Uterus (tissue), 3 donors: ENCODE measurements at regions not wholly inside any gene's neighbourhood (a gene's known extent, or its start where the extent isn't known, plus 50 kb on each side); places are given as distances from the start of the nearest gene placed in this dataset.
A peak's percentile ranks its signal among the peaks of the same experiment; 100 is the strongest.
"Not testable (repeated sequence)": the region's sequence is repeated elsewhere in the genome, so short reads cannot be mapped to it uniquely, and the experiment has no call there.

Experiments used
- DNase-seq, 2 donors: peaks; one replicate each; pipeline ENCODE4 v3.0.0-alpha.2; 2019 to 2020
- H3K27ac ChIP-seq, 2 donors: fragments of 200-600 bp; sonication (generic); 1 replicate in 1 of 2; 2 replicates in 1 of 2; pipeline ENCODE4 v1.5.1; 2016 to 2018
- H3K27me3 ChIP-seq, 2 donors: fragments of 200-600 bp; sonication (generic); one replicate each; pipeline ENCODE4 v1.5.1; 2018 to 2019; ENCODE audit warnings: control low read depth in 1 of 2
- H3K36me3 ChIP-seq, 2 donors: fragments of 200-600 bp; sonication (generic); one replicate each; pipeline ENCODE4 v1.5.1; 2019; ENCODE audit warnings: control low read depth in 1 of 2
- H3K4me1 ChIP-seq, 2 donors: fragments of 200-600 bp; sonication (generic); one replicate each; pipeline ENCODE4 v1.5.1; 2018 to 2019; ENCODE audit warnings: control low read depth in 1 of 2
- H3K4me3 ChIP-seq, 2 donors: fragments of 200-600 bp; sonication (generic); 1 replicate in 1 of 2; 2 replicates in 1 of 2; pipeline ENCODE4 v1.5.1; 2018 to 2019; ENCODE audit warnings: mild to moderate bottlenecking in 1 of 2
- H3K9me3 ChIP-seq, 2 donors: fragments of 200-600 bp; sonication (generic); one replicate each; pipeline ENCODE4 v1.5.1; 2019; ENCODE audit warnings: control low read depth in 1 of 2
- CTCF ChIP-seq, 4 experiments: fragments of 200-600 bp in 2 of 4; fragments of 450-650 bp in 2 of 4; sonication (generic) in 2 of 4; IDR thresholded peaks; one replicate each; pipeline ENCODE4 v1.5.1; 2016 to 2019; ENCODE audit warnings: antibody characterized with exemption in 4 of 4, mild to moderate bottlenecking in 2 of 4, moderate library complexity in 1 of 4
- POLR2A ChIP-seq, 2 donors: fragments of 450-650 bp; IDR thresholded peaks; one replicate each; pipeline ENCODE4 v1.6.1; 2016; ENCODE audit warnings: antibody characterized with exemption in 2 of 2, mild to moderate bottlenecking in 1 of 2, moderate library complexity in 1 of 2
- intact Hi-C: fragments of 100-400 bp; cut with DNase I; formaldehyde crosslinking; loops from one replicate; pipeline ENCODE4 v1.15.1; 2023; ENCODE audit warnings: low total_unique reads
- donor health status: DM: yes; HTN: yes; CAD: no.

DNA sequence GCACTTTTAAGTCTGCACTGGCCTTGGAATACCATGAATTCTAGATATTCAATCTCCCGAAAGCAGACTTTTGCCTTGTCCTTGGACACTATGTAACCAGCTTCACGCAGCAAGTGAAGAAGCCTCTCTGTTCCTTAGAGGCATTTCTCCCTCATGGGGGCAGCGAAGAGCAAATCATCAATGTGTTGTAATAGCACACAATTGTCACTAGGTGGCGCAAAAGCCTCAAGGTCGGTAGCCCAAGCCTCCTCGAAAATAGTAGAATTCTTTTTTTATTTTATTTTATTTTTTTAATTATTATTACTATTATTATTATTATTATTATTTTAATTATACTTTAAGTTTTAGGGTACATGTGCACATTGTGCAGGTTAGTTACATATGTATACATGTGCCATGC is 100.8 kb downstream of the ALG10 start:
- intact Hi-C loops = not testable (repeated sequence)

DNA sequence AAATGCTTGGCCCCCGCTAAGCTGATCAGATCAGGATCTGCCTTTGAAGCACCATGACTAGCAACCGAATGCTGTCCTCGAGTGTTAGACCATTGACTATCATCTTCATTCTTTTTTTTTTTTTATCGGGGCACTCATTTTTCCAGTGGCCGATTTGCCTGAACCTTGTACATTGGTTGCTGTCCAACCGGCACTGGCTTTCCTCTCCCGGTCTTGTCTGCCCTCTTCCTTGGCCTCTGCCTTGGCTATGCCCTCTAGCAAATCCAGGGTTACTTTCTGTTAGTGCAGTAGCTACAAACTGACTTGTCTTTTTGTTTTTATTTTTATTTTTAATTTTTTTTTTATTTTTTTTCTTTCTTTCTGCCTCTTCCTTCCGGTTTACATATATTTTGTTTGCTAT is 102.3 kb downstream of the ALG10 start:
- intact Hi-C loops = no loop called here

More for the DNA sequence above, 100.8 kb downstream of the ALG10 start:
- H3K36me3 ChIP-seq, H3K27ac ChIP-seq, H3K4me1 ChIP-seq, H3K4me3 ChIP-seq, H3K27me3 ChIP-seq, H3K9me3 ChIP-seq: not testable (repeated sequence)
- TF ChIP-seq CTCF (IDR thresholded peaks at IDR 0.05) = peak; percentile 79 to 90 (median 84)
- DNase-seq = peak in 1 of 2 donors; percentile 30

GRCh38 chr12:34126239-34126641 is 103.9 kb downstream of the ALG10 start:
- Histone ChIP-seq H3K4me3 (no peak overlapping the region), H3K27ac (no peak overlapping the region), H3K36me3 (no peaks in the 10 kb centered on the region), H3K27me3 (no peaks in the 10 kb centered on the region), H3K9me3 (no peaks in the 10 kb centered on the region), H3K4me1 (no peaks in the 10 kb centered on the region)
- TF ChIP-seq POLR2A (IDR thresholded peaks at IDR 0.05) = no peak
- intact Hi-C loops = no loop called here
- DNase-seq = no peak

More for the DNA sequence above, 102.3 kb downstream of the ALG10 start:
- no peak for DNase-seq
- Histone ChIP-seq H3K9me3 (no peaks in the 10 kb centered on the region), H3K27me3 (no peaks in the 10 kb centered on the region), H3K4me1 (no peaks in the 10 kb centered on the region), H3K36me3 (no peaks in the 10 kb centered on the region), H3K27ac (no peak overlapping the region), H3K4me3 (no peak overlapping the region)
- TF ChIP-seq POLR2A (IDR thresholded peaks at IDR 0.05) = no peak
- no peak for TF ChIP-seq CTCF (IDR thresholded peaks at IDR 0.05)

GRCh38 chr12:34126805-34127204 is 104.5 kb downstream of the ALG10 start:
- no peaks in the 10 kb centered on the region for H3K4me1 ChIP-seq
- no peaks in the 10 kb centered on the region for H3K27me3 ChIP-seq
- intact Hi-C loops = no loop called here
- no peak for TF ChIP-seq CTCF (IDR thresholded peaks at IDR 0.05)
- no peak for TF ChIP-seq POLR2A (IDR thresholded peaks at IDR 0.05)
- H3K36me3 ChIP-seq = no peaks in the 10 kb centered on the region
- no peaks in the 10 kb centered on the region for H3K9me3 ChIP-seq
- H3K27ac ChIP-seq = peak overlapping the region in 1 of 2 donors; percentile 43
- H3K4me3 ChIP-seq = no peak overlapping the region
- DNase-seq = no peak

GRCh38 chr12:34127379-34127778 is 105.1 kb downstream of the ALG10 start:
- intact Hi-C loops, H3K4me3 ChIP-seq, H3K36me3 ChIP-seq, DNase-seq, H3K4me1 ChIP-seq, H3K27me3 ChIP-seq, H3K9me3 ChIP-seq: not testable (repeated sequence)
- H3K27ac ChIP-seq = peak overlapping the region in 1 of 2 donors; percentile 43

DNA sequence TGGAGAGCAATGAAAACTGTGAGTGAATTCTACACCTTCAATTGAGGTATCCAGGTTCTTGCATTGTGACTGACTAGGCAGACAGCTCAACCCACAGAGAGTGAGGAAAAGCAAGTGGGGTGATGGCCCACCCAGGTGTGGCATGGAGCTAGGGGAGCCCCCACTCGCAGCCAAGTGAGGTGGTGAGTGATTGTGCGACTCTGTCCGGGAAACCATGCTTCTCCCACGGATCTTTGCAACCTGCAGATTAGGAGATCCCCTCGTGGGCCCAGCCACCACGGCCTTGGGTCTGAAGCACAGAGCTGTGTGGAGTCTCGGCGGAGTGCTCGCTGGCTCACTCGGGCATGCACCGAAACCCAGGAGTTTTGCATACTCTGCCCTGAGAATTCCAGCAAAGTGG is 120.1 kb downstream of the ALG10 start:
- TF ChIP-seq POLR2A (IDR thresholded peaks at IDR 0.05) (no peak), CTCF (IDR thresholded peaks at IDR 0.05) (no peak)
- DNase-seq = no peak
- intact Hi-C loops = no loop called here
- H3K4me3 ChIP-seq = no peak overlapping the region
- H3K9me3 ChIP-seq = no peaks in the 10 kb centered on the region
- H3K27ac ChIP-seq = no peak overlapping the region
- no peaks in the 10 kb centered on the region for H3K27me3 ChIP-seq
- no peaks in the 10 kb centered on the region for H3K36me3 ChIP-seq
- H3K4me1 ChIP-seq = no peaks in the 10 kb centered on the region
